Astrocyte of the spinal cord (primary cell): ENCODE measurements at regions not wholly inside any gene's neighbourhood (a gene's known extent, or its start where the extent isn't known, plus 50 kb on each side); places are given as distances from the start of the nearest gene placed in this dataset.

ENCODE experiments used
- DNase-seq: peaks from one replicate; pipeline ENCODE4 v3.0.0; 2011; ENCODE audit warnings: low read depth, low spot score
- H3K4me3 ChIP-seq: 2 replicates; pipeline ENCODE4 v1.5.1; 2011; ENCODE audit warnings: low read depth, mild to moderate bottlenecking, low read length, moderate library complexity
- in situ Hi-C: cut with HindIII; loops from 2 replicates; pipeline ENCODE4 v1.10.0; 2017; ENCODE audit warnings: low sequenced_read_pairs
- TF ChIP-seq, protein P1 (sequence below): IDR thresholded peaks from 2 replicates; pipeline ENCODE4 v1.5.1; 2012; ENCODE audit warnings: low read depth, mild to moderate bottlenecking, low read length, inconsistent platforms

DNA sequence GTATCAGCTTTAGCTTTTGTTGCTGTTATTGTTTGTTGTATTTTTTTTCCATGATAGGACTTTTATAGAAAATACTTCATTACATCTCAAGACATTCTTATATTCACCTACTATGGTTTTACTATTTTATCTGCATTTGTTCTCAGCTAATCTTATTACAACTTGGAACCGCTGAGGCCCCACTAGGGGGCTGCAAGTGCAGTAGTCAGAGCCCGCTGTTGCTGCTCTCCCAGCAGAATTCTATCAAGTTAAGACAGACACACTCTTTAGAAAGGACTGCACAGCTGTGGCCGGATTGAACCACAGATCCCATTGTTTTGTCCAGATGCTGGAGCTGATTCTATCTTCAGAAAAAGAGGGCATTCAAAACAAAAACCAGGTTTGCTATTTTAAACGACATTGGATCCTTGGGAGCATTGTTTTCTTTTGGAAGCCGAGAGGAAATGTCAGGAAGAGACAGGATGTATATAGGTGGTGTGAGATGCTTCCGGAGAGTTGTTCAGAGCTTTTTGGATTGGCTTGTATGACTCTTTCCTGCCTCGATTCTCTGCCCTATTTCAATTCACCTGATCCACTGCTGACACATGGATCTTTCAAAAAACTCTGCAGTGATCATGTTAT, 105.7 kb upstream of the GAREM1 start:
- TF ChIP-seq, protein P1, sequence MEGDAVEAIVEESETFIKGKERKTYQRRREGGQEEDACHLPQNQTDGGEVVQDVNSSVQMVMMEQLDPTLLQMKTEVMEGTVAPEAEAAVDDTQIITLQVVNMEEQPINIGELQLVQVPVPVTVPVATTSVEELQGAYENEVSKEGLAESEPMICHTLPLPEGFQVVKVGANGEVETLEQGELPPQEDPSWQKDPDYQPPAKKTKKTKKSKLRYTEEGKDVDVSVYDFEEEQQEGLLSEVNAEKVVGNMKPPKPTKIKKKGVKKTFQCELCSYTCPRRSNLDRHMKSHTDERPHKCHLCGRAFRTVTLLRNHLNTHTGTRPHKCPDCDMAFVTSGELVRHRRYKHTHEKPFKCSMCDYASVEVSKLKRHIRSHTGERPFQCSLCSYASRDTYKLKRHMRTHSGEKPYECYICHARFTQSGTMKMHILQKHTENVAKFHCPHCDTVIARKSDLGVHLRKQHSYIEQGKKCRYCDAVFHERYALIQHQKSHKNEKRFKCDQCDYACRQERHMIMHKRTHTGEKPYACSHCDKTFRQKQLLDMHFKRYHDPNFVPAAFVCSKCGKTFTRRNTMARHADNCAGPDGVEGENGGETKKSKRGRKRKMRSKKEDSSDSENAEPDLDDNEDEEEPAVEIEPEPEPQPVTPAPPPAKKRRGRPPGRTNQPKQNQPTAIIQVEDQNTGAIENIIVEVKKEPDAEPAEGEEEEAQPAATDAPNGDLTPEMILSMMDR, result peak; percentile 63
- H3K4me3 ChIP-seq, result no peak overlapping the region
- in situ Hi-C loops, result no loop called here
- peak; percentile 33 for DNase-seq

DNA sequence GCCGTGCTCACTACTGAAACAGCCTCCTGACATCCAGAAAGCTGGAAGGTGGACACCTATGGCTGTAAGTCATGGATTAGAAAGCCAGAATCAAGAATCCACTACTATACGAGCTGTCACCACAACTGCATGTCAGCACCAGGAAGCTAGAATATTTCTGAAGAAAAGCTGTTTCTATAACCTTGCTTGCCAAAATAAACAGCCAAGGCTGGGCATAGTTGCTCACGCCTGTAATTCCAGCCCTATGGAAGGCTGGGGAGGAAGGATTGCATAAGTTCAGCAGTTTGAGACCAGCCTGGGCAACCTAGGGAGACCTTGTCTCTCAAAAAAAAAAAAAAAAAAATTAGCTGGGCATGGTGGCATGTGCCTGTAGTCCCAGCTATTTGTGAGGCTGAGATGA, 96.3 kb upstream of the GAREM1 start:
- DNase-seq, result no peak
- in situ Hi-C loops, result no loop called here
- TF ChIP-seq, protein P1, result no peak
- no peak overlapping the region for H3K4me3 ChIP-seq

DNA sequence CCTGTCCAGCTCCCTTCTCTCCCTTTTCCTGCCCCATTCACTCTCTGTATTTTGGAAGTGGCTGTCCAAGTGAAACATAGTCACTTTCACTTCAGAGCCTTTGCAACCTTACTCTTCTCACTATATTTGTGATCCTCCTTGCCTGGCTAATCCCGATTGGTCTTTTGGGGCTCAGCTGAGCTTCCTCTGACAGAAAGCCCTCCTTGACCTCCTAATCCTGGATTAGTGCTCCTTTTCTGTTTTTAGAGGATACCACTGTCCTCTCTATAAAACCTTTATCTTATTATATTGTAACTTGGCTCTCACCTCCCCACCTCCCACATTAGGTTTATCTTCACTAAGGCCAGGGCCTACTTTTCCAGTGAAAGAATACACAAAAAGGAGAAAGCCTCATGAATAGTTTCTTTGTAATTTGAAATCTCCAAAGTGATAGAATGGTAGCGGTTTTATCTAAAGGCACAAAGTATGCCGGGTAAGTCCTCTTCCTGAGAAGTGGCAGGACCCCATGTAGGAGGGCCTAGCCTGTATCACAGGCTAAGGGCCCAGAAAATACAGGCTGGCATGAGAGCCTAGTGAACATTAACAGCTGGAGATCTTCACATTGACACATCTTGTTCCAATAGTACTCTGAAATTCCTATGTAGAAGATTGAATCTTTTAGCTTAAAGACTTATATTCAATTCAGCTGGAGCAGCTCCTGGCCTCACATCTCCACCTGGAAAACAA, 83.1 kb upstream of the GAREM1 start:
- TF ChIP-seq, protein P1, result no peak

DNA sequence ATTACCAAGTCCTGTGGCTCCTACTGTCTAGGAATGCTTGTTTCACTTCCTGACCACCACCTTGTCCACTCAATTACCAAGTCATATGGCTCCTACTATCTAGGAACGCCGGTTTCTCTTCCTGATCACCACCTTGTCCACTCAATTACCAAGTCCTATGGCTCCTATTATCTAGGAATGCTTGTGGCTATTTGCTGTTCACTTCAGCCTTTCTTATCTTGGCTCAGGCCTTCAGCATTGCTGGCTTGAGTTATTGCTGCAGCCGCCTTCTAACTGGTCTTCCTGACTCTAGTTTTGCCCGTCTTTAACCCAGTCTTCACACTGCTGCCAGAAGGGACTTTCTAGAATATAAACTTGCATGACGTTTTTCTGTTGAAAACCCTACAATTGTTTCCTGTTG, 82.5 kb upstream of the GAREM1 start:
- DNase-seq, result no peak
- in situ Hi-C loops, result no loop called here
- TF ChIP-seq, protein P1, result no peak
- no peak overlapping the region for H3K4me3 ChIP-seq

More for the DNA sequence above, 83.1 kb upstream of the GAREM1 start:
- no peak overlapping the region for H3K4me3 ChIP-seq
- in situ Hi-C loops, result no loop called here
- DNase-seq, result no peak

- DNase-seq, result peak; percentile 70
- TF ChIP-seq, protein P1, result peak; percentile 71
- H3K4me3 ChIP-seq, result no peak overlapping the region
- in situ Hi-C loops, result no loop called here
These were observed 81.8 kb upstream of the GAREM1 start for GRCh38 chr18:32552421-32553030.

DNA sequence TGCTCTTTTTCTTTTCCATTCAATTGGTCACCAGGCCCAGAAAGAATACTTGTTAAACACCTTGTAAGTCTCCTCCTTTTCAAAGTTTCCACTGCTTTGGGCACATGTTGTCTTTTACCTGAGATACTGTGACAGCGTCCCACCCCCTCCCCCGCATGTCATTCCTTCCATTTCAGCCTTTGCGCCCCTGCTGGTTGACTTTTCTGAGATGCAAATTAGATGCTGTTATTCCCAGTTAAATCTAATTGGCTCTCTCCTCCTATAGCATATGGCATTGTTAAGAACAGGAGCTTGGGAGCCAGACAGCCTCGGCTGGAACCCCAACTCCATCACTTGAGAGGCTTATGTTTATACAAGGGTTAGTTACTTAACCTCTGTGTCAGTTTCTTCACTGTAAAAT, 80.3 kb upstream of the GAREM1 start:
- no peak overlapping the region for H3K4me3 ChIP-seq
- in situ Hi-C loops, result no loop called here
- no peak for DNase-seq
- TF ChIP-seq, protein P1, result peak; percentile 25
